NCI-H1930 (cell line): ENCODE measurements at regions not wholly inside any gene's neighbourhood (a gene's known extent, or its start where the extent isn't known, plus 50 kb on each side); places are given as distances from the start of the nearest gene placed in this dataset.
"Not testable (repeated sequence)": the region's sequence is repeated elsewhere in the genome, so short reads cannot be mapped to it uniquely, and the experiment has no call there.

Source experiments
- DNase-seq, 2 experiments: peaks; one replicate each; lab custom pipeline; 2025; lab: John Stamatoyannopoulos, UW

- DNase-seq, result no peak
These were observed 304.2 kb downstream of the RAB38 start for GRCh38 chr11:87871056-87871455.

- DNase-seq, result no peak
These were observed 305.2 kb downstream of the RAB38 start for GRCh38 chr11:87870086-87870485.

GRCh38 chr11:87866951-87867350 lies 308.3 kb downstream of the RAB38 start:
- DNase-seq, result no peak

- DNase-seq, result no peak
These were observed 314.2 kb downstream of the RAB38 start for GRCh38 chr11:87861030-87861429.

- no peak for DNase-seq
These were observed 315.6 kb downstream of the RAB38 start for GRCh38 chr11:87859636-87860035.

GRCh38 chr11:87851827-87852226 lies 323.4 kb downstream of the RAB38 start:
- no peak for DNase-seq

- no peak for DNase-seq
These were observed 324.0 kb downstream of the RAB38 start for GRCh38 chr11:87851234-87851633.

- DNase-seq, result no peak
These were observed 326.0 kb downstream of the RAB38 start for GRCh38 chr11:87849216-87849615.

GRCh38 chr11:87840786-87841185 lies 334.5 kb downstream of the RAB38 start:
- no peak for DNase-seq

GRCh38 chr11:87832211-87832610 lies 343.0 kb downstream of the RAB38 start:
- no peak for DNase-seq

GRCh38 chr11:87820011-87820410 lies 355.2 kb downstream of the RAB38 start:
- DNase-seq, result no peak

- DNase-seq, result no peak
These were observed 356.1 kb downstream of the RAB38 start for GRCh38 chr11:87819151-87819550.

- no peak for DNase-seq
These were observed 362.5 kb downstream of the RAB38 start for GRCh38 chr11:87812571-87813365.

GRCh38 chr11:87810486-87810885 lies 364.8 kb downstream of the RAB38 start:
- DNase-seq, result no peak

- DNase-seq, result no peak
These were observed 366.0 kb downstream of the RAB38 start for GRCh38 chr11:87809256-87809655.

- no peak for DNase-seq
These were observed 371.1 kb downstream of the RAB38 start for GRCh38 chr11:87804176-87804575.

GRCh38 chr11:87803748-87804147 lies 371.5 kb downstream of the RAB38 start:
- no peak for DNase-seq

- DNase-seq, result not testable (repeated sequence)
These were observed 390.4 kb downstream of the RAB38 start for GRCh38 chr11:87784862-87785261.

- no peak for DNase-seq
These were observed 395.2 kb downstream of the RAB38 start for GRCh38 chr11:87780068-87780413.

- no peak for DNase-seq
These were observed 395.8 kb downstream of the RAB38 start for GRCh38 chr11:87779276-87780067.

- DNase-seq, result no peak
These were observed 396.9 kb downstream of the RAB38 start for GRCh38 chr11:87778357-87778756.

GRCh38 chr11:87775036-87775435 lies 400.2 kb downstream of the RAB38 start:
- DNase-seq, result no peak

GRCh38 chr11:87769661-87770060 lies 405.6 kb downstream of the RAB38 start:
- no peak for DNase-seq
